Esophagus squamous epithelium (tissue), 5 donors: ENCODE measurements at regions not wholly inside any gene's neighbourhood (a gene's known extent, or its start where the extent isn't known, plus 50 kb on each side); places are given as distances from the start of the nearest gene placed in this dataset.

ENCODE experiments used
- DNase-seq: peaks from one replicate; lab custom pipeline; 2025; lab: John Stamatoyannopoulos, UW
- H3K27ac ChIP-seq, 4 donors: fragments of 200-600 bp; sonication (generic); one replicate each; pipeline ENCODE4 v1.5.1; 2016 to 2019; ENCODE audit warnings: mild to moderate bottlenecking in 1 of 4
- H3K27me3 ChIP-seq, 4 donors: fragments of 200-600 bp; sonication (generic); 1 replicate in 3 of 4; 2 replicates in 1 of 4; pipeline versions ENCODE4 v1.5.1 to v1.6.0; 2017 to 2021; ENCODE audit warnings: antibody characterized with exemption in 1 of 4
- H3K36me3 ChIP-seq, 3 donors: fragments of 200-600 bp; sonication (generic); one replicate each; pipeline ENCODE4 v1.5.1; 2016 to 2019
- H3K4me1 ChIP-seq, 3 donors: fragments of 200-600 bp; sonication (generic); one replicate each; pipeline ENCODE4 v1.5.1; 2017 to 2019
- H3K4me3 ChIP-seq, 4 donors: fragments of 200-600 bp; sonication (generic); 1 replicate in 3 of 4; 2 replicates in 1 of 4; pipeline ENCODE4 v1.5.1; 2016 to 2019; ENCODE audit warnings: mild to moderate bottlenecking in 2 of 4, moderate library complexity in 1 of 4
- H3K9me3 ChIP-seq, 3 donors: fragments of 200-600 bp; sonication (generic); one replicate each; pipeline ENCODE4 v1.5.1; 2016 to 2019
- POLR2A ChIP-seq, 4 donors: fragments of 450-650 bp; IDR thresholded peaks; one replicate each; pipeline ENCODE4 v1.6.1; 2017; ENCODE audit warnings: antibody characterized with exemption in 4 of 4, mild to moderate bottlenecking in 4 of 4, moderate library complexity in 3 of 4
- WGBS, 2 donors: methylation state at CpG; one replicate each; pipeline ENCODE4 v1.1.5; 2018; 5-methylcytosine and 5-hydroxymethylcytosine counted together
- intact Hi-C: fragments of 100-400 bp; cut with DNase I; formaldehyde crosslinking; loops from one replicate; pipeline ENCODE4 v1.15.0; 2022
- TF ChIP-seq, protein P1 (sequence below), 6 experiments: fragments of 450-650 bp in 4 of 6; fragments of 200-600 bp in 2 of 6; sonication (generic) in 2 of 6; IDR thresholded peaks; one replicate each; pipeline ENCODE4 v1.5.1; 2016 to 2019; ENCODE audit warnings: antibody characterized with exemption in 6 of 6, mild to moderate bottlenecking in 4 of 6, moderate library complexity in 4 of 6
- donor health status: DM: yes; HTN: yes; CAD: no.

DNA sequence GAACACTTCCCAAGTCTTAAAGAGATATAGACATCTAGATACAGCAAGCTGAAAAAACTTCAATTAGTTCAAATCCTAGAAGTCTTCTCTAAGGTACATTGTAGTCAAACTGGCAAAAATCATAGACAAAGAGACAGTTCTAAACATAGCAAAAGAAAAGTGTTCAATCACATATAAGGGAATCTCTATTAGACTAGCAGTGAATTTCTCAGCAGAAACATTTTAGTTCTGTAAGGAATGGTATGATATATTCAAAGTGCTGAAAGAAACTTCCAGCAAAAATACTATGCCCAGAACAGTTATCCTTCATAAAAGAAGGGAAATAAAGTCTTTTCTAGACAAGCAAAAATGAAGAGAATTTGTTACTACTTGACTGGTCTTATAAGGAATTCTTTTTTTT is 186.3 kb upstream of the SYNCRIP start:
- DNase-seq: no peak
- no peaks in the 10 kb centered on the region for H3K4me1 ChIP-seq
- H3K9me3 ChIP-seq: peaks cover 0 to 19% (median 4%) of the 10 kb centered on the region in 3 donors
- no peaks in the 10 kb centered on the region for H3K36me3 ChIP-seq
- TF ChIP-seq, protein P1, sequence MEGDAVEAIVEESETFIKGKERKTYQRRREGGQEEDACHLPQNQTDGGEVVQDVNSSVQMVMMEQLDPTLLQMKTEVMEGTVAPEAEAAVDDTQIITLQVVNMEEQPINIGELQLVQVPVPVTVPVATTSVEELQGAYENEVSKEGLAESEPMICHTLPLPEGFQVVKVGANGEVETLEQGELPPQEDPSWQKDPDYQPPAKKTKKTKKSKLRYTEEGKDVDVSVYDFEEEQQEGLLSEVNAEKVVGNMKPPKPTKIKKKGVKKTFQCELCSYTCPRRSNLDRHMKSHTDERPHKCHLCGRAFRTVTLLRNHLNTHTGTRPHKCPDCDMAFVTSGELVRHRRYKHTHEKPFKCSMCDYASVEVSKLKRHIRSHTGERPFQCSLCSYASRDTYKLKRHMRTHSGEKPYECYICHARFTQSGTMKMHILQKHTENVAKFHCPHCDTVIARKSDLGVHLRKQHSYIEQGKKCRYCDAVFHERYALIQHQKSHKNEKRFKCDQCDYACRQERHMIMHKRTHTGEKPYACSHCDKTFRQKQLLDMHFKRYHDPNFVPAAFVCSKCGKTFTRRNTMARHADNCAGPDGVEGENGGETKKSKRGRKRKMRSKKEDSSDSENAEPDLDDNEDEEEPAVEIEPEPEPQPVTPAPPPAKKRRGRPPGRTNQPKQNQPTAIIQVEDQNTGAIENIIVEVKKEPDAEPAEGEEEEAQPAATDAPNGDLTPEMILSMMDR (IDR thresholded peaks at IDR 0.05): no peak
- no peak for TF ChIP-seq POLR2A (IDR thresholded peaks at IDR 0.05)
- no peak overlapping the region for H3K4me3 ChIP-seq
- intact Hi-C loops: no loop called here
- H3K27me3 ChIP-seq: no peaks in the 10 kb centered on the region
- no peak overlapping the region for H3K27ac ChIP-seq

DNA sequence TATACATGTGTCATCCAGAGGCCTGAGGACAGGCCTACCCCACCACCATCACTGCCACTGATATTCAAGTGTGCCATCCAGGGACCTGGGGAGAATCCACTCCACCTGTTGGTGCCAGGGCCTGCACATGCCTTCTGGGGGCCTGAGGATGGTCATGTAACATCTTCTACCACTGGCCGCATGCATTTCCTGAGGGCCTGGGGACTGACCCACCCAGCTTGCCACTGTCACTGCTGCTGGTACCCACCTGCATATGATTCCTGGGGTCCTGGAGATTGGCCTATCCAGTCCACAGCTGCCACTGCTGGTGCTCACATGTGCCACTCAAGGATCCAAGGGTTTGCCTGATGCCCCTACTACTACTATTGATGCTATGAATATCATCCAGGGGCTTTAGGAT is 184.3 kb upstream of the SYNCRIP start:
- no peaks in the 10 kb centered on the region for H3K36me3 ChIP-seq
- intact Hi-C loops: no loop called here
- H3K9me3 ChIP-seq: peaks cover 0 to 19% (median 4%) of the 10 kb centered on the region in 3 donors
- 80% methylated on average over 1 of the region's 1 CpG; no CpG with 5 or more reads in 1 of the 2 donors for WGBS, 2 donors
- no peak for DNase-seq
- TF ChIP-seq, protein P1 (IDR thresholded peaks at IDR 0.05): no peak
- TF ChIP-seq POLR2A (IDR thresholded peaks at IDR 0.05): no peak
- H3K27me3 ChIP-seq: no peaks in the 10 kb centered on the region
- H3K4me3 ChIP-seq: no peak overlapping the region
- H3K4me1 ChIP-seq: no peaks in the 10 kb centered on the region
- no peak overlapping the region for H3K27ac ChIP-seq

DNA sequence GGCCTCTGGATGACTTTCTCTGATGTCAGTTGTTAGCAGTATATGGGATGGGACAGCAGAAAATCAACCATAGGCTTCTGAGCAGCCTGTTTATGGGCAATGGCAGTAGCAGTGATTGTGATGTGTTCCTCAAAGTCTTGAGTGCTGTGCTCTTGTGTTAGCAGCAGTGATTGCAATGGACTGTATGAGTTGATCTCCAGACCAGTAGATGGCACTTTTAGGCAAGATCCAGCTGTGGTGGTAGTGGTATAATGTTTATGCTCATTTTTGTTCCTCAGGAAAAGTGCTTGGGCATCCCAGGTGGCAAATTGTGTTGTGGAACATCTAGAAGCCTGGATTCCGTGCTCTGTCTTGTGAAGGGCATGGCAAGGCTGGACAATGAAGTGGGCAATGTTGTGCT is 181.6 kb upstream of the SYNCRIP start:
- WGBS, 2 donors: 50 to 70% methylated on average over 1 of the region's 1 CpG
- Histone ChIP-seq H3K27me3 (no peaks in the 10 kb centered on the region), H3K27ac (no peak overlapping the region), H3K9me3 (peaks cover 0 to 19% (median 4%) of the 10 kb centered on the region in 3 donors), H3K4me1 (no peaks in the 10 kb centered on the region), H3K4me3 (no peak overlapping the region), H3K36me3 (no peaks in the 10 kb centered on the region)
- TF ChIP-seq, protein P1 (IDR thresholded peaks at IDR 0.05): no peak
- TF ChIP-seq POLR2A (IDR thresholded peaks at IDR 0.05): no peak
- no peak for DNase-seq
- intact Hi-C loops: no loop called here

DNA sequence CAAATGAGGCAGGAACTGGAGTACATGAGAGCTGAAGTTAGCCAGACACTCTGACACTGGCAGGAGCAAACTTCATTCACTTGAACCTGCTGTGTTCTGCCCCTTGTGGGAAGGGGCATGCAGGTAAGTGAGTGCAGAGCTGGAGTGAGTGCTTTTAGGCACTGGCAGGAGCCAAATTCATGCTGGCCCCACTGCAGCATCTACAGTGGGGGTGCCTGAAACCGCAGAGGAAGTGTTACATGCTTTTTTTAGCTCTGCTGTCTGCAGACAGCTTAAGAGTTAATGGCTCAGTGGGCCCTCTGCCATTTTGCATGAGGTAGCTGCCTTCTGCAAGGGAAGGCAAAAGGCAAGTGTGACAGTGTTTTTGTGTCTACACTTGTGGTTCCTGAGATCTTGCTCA is 167.9 kb upstream of the SYNCRIP start:
- no peak overlapping the region for H3K27ac ChIP-seq
- H3K36me3 ChIP-seq: no peaks in the 10 kb centered on the region
- no peaks in the 10 kb centered on the region for H3K27me3 ChIP-seq
- 78% methylated on average over 1 of the region's 1 CpG; no CpG with 5 or more reads in 1 of the 2 donors for WGBS, 2 donors
- TF ChIP-seq, protein P1 (IDR thresholded peaks at IDR 0.05): no peak
- TF ChIP-seq POLR2A (IDR thresholded peaks at IDR 0.05): no peak
- intact Hi-C loops: no loop called here
- H3K4me3 ChIP-seq: no peak overlapping the region
- peaks cover 0 to 10% (median 7%) of the 10 kb centered on the region in 3 donors for H3K9me3 ChIP-seq
- no peaks in the 10 kb centered on the region for H3K4me1 ChIP-seq
- DNase-seq: no peak

DNA sequence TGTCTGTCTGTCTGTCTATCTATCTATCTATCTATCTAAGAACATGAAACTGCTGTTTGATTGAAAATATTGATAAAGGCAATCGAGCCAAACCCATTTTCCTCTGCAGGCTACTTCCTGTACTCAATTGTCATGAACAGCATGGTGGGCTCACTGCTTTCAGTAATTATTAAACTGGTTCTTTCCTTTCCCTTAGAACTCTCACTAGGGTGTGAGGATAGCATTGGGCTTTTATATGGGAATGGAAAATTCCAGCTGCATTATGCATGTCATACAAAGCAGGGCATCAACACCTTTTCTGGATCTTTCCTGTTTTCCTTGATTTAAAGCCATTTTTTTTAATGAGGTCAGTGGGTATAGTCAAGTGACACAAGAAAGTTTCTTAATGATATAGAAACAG is 161.0 kb upstream of the SYNCRIP start:
- TF ChIP-seq, protein P1 (IDR thresholded peaks at IDR 0.05): no peak
- intact Hi-C loops: no loop called here
- 22 to 29% methylated on average over 1 of the region's 1 CpG for WGBS, 2 donors

More for the DNA sequence above, 161.0 kb upstream of the SYNCRIP start:
- no peak for DNase-seq
- Histone ChIP-seq H3K4me1 (peaks cover 0 to 8% (median 0%) of the 10 kb centered on the region in 3 donors), H3K9me3 (peaks cover 0 to 10% (median 7%) of the 10 kb centered on the region in 3 donors), H3K36me3 (no peaks in the 10 kb centered on the region), H3K27me3 (no peaks in the 10 kb centered on the region), H3K4me3 (no peak overlapping the region), H3K27ac (no peak overlapping the region)
